HG03457 (cell line): ENCODE measurements at regions not wholly inside any gene's neighbourhood (a gene's known extent, or its start where the extent isn't known, plus 50 kb on each side); places are given as distances from the start of the nearest gene placed in this dataset.
"Not testable (repeated sequence)": the region's sequence is repeated elsewhere in the genome, so short reads cannot be mapped to it uniquely, and the experiment has no call there.

ENCODE experiments used
- ATAC-seq: cut with Tn5 transposase; IDR thresholded peaks from one replicate; pipeline ENCODE4 v1.9.1; 2021; ENCODE audit warnings: moderate number of reproducible peaks; ENCODE audit not compliant: unreplicated experiment

DNA sequence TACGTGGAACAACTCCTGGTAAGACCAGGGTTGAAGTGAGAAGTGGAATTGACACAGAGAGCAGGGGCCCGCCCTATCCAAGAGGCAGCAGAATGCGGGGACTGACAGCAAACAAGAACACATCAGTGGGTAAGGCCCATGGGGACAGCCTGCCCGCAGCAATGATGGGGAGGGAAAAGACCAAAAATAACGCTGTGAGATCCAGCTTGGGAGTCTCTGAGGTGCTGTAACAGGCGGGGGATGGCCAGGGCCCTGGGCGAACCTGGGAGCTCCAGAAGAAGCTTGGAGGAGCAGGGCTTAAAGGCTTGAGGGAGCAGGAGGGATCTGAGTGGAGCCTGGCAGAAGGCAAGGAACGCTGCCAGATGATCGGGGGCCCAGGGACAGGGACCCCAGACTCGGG lies 173.4 kb downstream of the TMEM200C start:
- no peak for ATAC-seq

DNA sequence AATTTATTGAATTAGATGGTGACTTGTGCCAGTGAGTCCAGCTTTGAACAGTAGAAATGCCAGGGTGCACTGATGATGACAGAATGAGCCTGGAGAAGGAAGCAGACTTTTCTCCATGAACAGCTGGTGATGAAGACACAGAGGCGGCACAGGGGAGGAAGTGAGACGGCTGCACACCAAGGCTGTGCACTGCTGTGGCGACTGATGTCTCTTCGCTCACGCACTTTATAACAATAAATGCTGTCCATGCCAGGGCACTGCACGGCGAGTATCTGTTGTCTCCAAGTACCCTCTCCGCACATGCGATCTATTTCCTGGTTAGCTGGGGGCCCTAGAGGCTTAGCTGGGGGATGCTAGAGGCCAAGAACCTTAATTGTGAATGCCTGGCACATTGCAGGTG lies 175.2 kb downstream of the TMEM200C start:
- ATAC-seq = no peak

DNA sequence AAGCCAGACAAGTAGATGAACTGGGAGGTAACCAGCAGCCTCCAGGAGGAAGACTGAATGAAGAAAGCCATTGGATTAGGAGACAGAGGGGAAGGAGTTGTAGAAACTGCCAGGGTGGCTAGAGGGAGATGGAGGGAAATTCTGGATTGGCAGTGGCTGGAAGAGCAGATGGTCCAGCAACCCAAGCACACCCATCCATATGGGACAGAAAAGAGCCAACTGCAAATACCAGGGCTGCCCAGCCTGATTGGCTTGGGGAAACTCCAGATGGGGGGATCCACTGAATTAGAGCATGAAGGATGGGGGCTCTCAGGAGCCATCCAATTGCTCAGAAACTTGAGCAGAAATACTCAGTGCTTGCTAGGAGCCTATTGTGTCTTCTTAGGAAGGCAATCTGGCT lies 173.5 kb upstream of the EPB41L3 start:
- ATAC-seq = no peak

DNA sequence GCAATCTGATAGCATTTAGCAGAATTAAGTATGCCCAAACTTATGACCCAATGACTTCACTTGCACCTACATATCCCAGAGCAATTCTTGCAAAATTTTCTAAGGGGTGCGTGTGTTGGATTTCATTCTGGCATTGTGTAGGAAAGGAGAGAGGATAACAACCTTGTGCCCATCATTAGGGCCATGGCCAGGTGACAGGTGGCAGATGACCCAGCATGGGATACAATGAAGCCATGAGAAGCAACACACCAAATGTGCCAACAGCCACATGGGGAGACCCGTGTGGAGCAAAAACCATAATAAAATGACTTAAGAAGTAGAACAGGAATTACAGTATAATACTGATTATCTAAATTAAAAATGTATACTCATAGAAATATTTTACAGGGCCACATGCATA lies 166.9 kb upstream of the EPB41L3 start:
- no peak for ATAC-seq

DNA sequence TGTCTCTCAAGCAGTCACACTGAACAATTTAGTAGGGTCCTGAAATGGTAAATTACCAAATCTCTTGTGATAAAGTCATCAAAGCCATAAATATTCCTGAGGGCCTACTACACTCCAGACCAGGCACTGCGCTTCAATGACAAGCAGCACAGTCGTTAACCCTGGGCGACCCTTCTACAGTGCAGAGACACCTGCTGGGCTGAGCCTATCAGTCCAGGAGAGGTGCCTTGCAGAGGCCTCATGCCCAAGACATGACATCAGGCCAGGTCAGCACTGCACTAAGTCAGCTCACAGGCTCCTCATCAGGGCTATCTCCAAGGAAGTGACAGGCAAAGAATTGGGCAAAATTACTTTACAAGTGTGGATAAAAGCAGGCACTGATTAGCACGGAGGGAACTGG lies 166.4 kb upstream of the EPB41L3 start:
- ATAC-seq = no peak

DNA sequence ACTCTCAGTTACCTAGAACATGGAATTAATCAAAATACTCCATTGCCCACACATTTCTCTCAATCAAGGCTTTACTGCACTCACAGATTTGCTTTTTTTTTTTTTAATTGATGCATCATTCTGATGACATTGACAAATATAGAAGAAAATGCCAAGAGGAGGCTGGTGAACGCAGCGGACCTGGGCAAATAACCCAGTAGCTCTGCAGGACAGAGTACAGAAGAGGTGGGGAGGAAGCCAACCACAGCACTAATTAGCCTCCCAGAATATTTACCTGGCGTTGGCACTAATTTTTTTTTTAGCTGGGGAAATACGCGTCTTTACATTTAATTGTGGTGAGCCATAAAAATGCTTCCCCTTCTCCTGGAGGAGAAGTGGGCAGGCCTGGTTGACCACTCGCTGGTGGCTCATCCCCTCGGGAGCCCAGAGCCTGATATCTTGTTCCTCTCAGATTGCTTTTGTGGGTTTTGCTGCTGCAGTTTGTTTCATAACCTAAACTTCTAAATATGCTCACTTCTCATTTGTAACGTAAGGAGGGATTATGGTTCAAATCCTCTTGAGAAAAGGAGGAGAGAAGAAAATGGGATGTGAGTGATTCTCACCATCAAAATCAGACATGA lies 165.8 kb upstream of the EPB41L3 start:
- no peak for ATAC-seq

DNA sequence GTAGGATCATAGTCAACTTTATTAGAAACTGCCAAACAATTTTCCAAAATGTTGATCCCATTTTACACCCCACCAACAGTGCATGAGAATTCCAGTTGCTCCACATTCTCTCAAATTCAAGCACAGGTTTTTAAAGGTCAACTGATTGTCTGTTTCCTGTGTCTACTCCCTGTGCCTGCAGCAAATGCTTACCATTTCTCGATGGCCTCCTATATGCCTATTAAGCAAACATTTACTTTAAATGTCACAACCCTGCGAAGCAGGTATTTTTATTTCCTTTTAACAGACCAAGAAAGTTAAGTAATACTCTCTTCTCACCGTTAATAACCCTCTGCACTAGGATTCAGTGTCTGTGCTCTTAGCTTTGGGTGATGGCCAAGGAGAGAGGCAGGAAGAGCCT lies 163.8 kb upstream of the EPB41L3 start:
- ATAC-seq = no peak

DNA sequence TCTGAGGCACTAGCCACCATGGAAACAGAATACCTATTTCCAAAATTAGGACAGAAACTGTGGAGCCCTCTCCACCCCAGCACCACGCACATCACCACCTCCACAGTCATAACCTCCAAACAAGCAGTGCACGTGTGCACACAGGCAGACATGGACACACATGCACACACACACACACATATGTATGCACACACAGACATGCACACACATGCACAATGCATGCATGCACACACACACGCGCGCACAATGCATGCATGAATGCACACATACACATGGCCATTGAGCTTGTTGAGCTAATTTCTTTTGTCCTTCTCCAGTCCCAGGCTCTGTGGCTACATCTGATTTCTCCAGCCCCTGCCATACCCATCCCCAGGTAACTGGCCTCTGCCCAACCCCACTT lies 161.6 kb upstream of the EPB41L3 start:
- ATAC-seq = no peak

DNA sequence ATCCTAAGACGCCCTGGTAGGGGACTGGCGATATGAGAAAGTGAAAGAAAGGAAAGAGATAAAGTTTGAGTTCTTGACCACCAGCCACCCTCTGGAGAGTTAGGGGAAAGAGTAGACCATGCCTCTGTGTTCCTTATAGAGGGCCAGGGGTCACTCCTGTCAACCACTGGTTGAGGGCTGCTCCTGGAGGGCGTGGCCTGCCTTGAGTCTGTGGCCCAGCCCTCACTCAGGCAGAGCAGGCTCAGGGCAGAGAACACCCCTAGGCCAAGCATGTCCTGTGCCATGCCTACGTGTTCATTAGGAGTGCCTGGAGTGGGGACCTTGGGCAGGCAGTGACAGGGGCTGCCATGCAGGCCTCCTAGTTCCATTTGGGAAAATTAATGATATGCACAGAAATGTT lies 161.1 kb upstream of the EPB41L3 start:
- ATAC-seq = no peak

DNA sequence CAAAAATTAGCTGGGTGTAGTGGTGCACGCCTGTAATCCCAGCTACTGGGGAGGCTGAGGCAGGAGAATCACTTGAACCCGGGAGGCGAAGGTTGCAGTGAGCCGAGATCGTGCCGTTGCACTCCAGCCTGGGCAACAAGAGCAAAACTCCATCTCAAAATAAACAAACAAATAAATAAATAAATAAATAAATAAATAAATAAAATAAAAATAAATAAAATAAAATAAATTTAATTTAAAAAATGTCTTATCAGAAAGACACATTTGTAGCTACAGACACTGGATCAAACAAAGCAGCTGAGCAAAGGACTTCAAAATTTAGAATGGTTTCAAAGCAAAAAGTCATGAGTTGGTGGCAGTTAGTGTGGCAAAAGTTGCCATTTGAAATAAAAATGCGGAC lies 158.2 kb upstream of the EPB41L3 start:
- not testable (repeated sequence) for ATAC-seq

DNA sequence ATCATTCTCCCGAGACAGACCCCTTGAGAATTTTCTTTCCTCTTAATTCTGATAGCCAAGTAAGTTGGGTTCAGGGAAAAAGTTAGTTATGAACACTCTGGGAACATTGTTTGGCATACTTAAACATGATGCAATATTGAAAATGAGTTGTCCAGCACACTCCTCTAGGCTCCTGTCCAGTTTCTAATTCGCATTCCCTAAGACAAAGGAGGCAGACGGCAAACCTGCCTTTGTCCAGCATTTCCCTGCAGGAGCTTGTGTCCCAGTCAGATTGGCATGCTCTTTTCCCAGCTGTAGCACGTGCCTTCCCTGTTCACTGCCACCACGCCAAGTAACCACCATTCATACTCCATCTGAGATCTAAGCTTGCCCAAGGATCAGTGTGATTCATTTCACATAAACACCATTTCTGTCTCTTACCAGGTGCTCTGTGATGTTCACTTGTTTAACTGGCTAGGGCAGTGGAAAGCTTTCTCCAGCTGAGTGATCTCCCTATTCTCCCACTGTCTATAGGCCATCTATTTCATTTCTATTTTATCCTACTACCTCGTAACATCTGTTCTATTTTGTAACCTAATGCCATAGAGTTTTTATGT lies 150.0 kb upstream of the EPB41L3 start:
- ATAC-seq = no peak

DNA sequence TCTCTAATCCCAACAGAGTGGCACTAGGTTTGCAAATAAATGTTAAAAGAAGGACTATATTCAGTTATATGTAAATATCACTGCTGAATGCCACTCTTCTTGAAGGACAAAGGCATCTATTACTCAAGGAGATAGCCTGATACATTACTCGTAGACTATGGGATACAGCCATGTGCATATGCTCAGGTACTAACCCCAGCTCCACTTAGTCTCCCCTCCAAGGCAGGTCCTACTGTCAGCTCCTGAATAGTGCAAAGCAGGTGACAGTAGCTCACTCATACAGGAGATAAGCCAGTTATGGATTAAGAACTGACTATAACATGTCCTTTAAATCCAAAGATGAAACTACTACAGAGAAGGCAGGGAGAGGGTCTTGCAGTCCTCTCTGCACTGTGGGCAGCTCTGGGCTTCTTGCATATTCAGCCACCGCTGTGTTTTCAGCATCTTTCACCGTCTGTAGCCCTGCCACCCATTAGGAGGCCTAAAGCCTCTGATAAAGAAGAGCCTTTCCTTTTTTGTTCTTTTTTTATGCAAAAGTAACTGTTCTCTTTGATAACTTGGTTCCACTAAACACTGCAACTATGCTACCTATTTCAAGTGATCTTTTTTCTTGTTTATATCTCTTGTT lies 135.1 kb upstream of the EPB41L3 start:
- ATAC-seq = no peak

DNA sequence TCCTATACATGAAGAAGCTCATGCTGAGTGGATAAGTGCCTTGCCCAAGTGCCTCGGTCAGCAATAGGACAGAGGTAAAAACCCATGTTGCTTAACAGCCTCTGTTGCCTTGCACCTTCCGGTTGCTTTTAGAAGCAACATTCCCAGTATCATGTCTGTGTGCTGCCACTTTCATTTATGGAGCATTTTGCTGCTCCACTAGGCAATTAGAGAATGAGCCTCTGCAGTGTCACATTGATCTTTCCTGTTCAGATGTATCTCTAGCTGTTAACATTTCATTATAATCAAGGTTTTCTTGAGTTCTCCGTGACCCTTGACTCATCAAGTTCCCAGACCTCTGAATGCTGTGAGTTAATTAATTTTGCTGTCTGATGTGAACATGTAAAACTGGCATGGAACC lies 134.5 kb upstream of the EPB41L3 start:
- no peak for ATAC-seq

DNA sequence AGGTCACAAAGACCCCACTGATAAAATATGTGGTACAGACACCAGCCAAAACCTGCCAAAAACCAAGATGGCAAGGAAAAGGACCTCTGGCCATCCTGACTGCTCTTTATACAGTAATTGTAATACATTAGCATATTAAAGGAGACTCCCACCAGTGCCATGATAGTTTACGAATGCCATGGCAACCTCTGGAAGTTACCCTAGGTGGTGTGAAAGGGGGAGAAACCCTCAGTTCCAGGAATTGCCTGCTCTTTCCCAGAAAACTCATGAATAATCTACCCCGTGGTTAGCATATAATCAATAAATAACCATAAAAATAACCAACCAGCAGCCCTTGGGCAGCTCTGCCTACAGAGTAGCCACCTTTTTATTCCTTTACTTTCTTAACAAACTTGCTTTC lies 129.8 kb upstream of the EPB41L3 start:
- ATAC-seq = no peak

DNA sequence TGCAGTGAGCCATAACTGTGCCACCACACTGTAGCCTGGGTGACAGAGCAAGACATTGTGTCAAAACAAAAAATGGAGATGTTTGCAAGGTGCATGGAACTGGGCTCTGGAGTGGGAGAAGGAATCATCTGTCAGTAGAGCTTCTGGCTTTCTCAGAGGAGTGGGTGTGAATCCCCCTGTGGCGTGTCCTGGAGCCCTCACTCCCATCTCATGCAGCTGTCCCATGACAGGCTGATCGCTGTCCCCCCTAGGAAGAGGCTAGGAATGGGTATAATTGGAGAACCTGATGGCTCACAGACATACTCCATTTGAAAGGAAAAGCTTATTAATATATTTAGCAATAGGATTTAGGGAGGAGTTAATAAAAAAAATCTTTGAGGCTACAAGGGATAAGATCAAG lies 125.8 kb upstream of the EPB41L3 start:
- ATAC-seq = no peak

DNA sequence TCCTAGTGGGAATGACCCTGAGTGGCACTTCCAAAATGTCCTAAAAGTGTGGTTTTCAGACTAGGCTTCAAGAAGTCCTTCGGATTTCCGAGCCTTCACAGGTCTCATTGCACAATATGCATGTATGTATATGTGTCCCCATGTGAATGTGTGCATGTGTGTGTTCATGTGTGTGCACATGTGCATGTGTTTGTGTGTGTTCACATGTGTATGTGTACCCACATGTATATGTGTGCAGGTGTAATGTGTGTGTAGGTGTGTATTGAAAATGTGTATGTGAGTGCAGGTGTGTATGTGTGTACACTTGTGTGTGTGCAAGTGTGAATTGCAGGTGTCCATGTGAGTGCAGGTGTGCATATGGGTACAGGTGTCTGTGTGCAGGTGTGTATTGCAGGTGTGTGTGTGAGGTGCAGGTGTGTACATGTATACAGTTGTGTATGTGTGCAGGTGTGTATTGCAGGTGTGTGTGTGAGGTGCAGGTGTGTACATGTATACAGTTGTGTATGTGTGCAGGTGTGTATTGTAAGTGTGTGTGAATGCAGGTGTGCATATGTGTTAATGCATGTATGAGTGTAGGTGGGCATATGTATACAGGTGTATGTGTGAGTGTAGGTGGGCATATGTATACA lies 124.4 kb upstream of the EPB41L3 start:
- no peak for ATAC-seq

DNA sequence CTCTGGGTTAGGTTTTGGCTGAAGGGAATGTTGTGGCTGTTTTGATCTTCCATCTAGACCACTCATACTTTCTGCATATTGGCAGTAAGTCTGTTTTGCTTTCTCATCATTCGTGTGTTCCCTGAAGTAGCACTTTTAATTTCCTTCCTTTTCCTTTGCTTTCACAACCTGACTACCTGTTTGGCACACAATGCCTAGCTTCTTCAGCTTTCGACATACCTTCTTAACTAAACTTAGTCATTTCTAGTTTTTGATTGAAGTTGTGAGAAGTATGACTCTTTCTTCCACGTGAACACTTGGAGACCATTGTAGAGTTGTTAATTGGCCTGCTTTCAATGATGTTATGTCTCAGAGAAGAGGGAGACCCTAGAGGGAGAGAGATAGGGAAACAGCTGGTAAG lies 123.6 kb upstream of the EPB41L3 start:
- no peak for ATAC-seq

DNA sequence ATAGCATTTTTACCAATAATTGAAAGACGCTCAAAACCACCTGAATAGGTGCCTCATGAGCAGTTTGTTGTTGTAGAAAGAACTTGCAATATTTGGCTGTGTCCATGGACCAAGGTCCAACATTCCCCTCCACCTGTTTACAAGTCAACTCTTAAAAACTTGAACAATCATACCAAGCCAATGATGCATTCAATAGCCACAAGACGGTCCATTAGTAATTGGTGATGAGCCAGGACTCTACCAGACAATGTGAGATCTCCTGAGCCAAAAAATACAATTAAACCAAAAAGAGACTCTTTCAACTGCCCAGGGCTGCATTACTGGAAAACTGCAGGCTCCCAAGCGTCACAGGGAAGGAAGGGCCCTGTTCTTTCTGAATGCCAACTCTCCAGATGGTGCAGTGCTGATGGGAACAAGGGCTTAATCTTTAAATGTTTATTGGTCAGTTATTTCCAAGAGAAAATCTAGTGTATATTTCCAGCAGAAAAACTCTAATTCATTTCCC lies 118.8 kb upstream of the EPB41L3 start:
- ATAC-seq = no peak

DNA sequence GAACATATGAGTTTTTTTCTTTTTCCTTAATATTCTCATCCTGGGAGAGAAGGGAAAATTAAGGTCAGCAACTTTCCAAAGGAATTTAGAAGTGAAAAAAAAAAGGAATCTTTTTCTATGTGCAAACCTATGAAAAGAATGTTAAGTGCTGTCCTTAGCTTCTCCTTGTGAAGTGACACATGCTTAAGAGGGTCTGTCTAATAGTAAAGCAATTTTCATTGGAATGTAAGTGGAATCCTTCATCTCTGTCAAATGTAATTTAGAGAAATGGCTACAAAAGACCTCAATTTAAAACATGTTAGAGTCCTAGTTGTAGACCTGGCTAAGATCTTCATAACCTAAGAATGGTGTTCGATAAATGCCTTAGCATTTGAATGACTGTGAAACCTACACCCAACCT lies 117.4 kb upstream of the EPB41L3 start:
- no peak for ATAC-seq

DNA sequence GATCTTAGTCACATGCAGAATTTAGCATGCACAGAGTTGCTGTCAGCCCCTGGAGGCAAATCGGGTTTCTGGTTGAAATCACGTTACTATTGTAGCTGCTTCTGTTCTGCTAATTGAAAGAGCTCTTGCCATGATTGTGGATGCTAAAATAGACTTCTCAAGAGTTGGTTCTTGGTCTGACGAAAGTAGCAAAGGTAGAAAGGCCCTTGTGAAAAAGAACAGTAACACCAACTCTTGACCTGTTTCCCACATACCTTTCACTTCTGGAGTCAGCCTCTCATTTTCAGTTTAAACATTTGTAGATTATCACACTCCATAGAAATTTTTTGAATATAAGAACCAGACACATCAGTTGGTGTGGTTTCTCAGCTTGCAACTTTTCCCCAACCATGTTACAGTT lies 110.0 kb upstream of the EPB41L3 start:
- no peak for ATAC-seq

DNA sequence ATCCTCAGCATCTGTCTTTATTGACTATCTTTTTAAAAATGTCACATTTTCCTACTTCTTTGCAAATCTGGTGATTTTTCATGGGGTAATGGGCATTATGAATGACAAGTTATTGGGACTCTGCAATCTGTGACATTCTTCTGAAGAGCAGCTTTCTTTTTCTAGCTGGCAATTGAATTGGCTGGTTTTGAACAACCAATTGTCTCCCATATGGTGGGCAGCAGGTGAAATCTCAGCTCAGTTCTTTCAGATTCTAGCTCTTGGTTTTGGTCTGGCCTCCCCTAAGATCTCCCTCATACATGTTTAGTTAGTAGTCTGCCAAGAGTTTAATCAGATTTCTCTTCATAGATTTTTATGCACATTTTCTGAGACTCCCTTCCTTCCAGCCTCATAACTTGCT lies 107.9 kb upstream of the EPB41L3 start:
- no peak for ATAC-seq

DNA sequence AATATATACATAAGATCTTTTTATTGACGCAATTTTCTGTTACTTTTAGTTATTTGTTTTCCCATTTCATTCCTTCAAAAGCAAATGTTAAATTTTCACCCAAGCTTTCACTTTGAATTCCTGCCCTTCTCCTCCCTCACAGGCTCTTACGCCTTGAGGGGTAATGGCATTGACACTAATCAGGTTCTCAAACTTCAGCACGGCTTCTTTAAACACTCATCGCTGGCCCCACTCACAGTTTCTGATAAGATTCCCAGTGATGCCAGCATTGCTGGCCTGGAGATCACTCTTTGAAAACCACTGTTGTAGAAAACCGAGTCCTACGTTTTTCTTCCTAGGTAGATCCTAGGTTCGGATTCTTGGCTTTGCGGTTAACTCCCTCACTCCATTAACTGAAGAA lies 105.6 kb upstream of the EPB41L3 start:
- ATAC-seq = no peak
